B cell (primary cell): ENCODE measurements at regions not wholly inside any gene's neighbourhood (a gene's known extent, or its start where the extent isn't known, plus 50 kb on each side); places are given as distances from the start of the nearest gene placed in this dataset.

Source experiments
- ATAC-seq: fragments of 200-7000 bp; cut with Tn5 transposase; one replicate; pipeline ENCODE4 v1.10.0; 2021; ENCODE audit warnings: low read depth, mild to moderate bottlenecking, moderate number of reproducible peaks, moderate library complexity
- CTCF ChIA-PET: fragments of 350-600 bp; sonication (Branson Sonifier 250); formaldehyde crosslinking; loops from one replicate; lab custom pipeline; 2021; ENCODE audit warnings: antibody characterized with exemption, inconsistent platforms; lab: Charles Lee
- POLR2A ChIA-PET: fragments of 350-600 bp; sonication (Branson Sonifier 250); formaldehyde crosslinking; loops from one replicate; lab custom pipeline; 2021; ENCODE audit warnings: antibody characterized with exemption; lab: Charles Lee
- DNase-seq: peaks from one replicate; pipeline ENCODE4 v3.0.0; 2013
- H2AFZ ChIP-seq: 2 replicates; pipeline ENCODE4 v1.6.1; 2012; ENCODE audit warnings: mild to moderate bottlenecking, low read depth, low read length; ENCODE audit not compliant: insufficient read depth, poor library complexity, severe bottlenecking
- H3K27ac ChIP-seq, 2 donors: 1 replicate in 1 of 2; 2 replicates in 1 of 2; pipeline ENCODE4 v1.5.1; 2012 to 2013; ENCODE audit warnings: low read length in 2 of 2, mild to moderate bottlenecking in 2 of 2, moderate library complexity in 1 of 2
- H3K27me3 ChIP-seq, 4 experiments: fragments of 200-600 bp in 1 of 4; sonication (generic) in 1 of 4; replicated peaks in 1 of 4; 1 replicate in 2 of 4; 2 replicates in 2 of 4; pipeline versions ENCODE4 v1.6.1 to v1.7.0; 2013 to 2016; ENCODE audit warnings: low read length in 3 of 4, mild to moderate bottlenecking in 2 of 4, mixed read lengths in 1 of 4, moderate library complexity in 1 of 4; ENCODE audit not compliant: insufficient read depth in 4 of 4, control insufficient read depth in 3 of 4; ENCODE audit errors: control extremely low read depth in 1 of 4
- H3K36me3 ChIP-seq, 2 experiments: replicated peaks in 1 of 2; 1 replicate in 1 of 2; 2 replicates in 1 of 2; pipeline versions ENCODE4 v1.6.1 to v1.7.1; 2013; ENCODE audit warnings: low read length in 1 of 2; ENCODE audit not compliant: insufficient read depth in 2 of 2, control insufficient read depth in 1 of 2; ENCODE audit errors: control extremely low read depth in 1 of 2, extremely low read depth in 1 of 2
- H3K4me1 ChIP-seq, 2 donors: fragments of 200-600 bp in 1 of 2; sonication (generic) in 1 of 2; 1 replicate in 1 of 2; 2 replicates in 1 of 2; pipeline versions ENCODE4 v1.5.1 to v1.6.1; 2013 to 2017; ENCODE audit warnings: low read length in 2 of 2; ENCODE audit not compliant: control insufficient read depth in 2 of 2, insufficient read depth in 2 of 2
- H3K4me2 ChIP-seq: replicated peaks from 2 replicates; pipeline ENCODE3; 2012; ENCODE audit warnings: mild to moderate bottlenecking, low read depth, low read length; ENCODE audit not compliant: poor library complexity, severe bottlenecking
- H3K4me3 ChIP-seq, 5 experiments: fragments of 200-600 bp in 1 of 5; sonication (generic) in 1 of 5; 1 replicate in 3 of 5; 2 replicates in 2 of 5; pipeline versions ENCODE4 v1.5.1 to v1.7.0; 2011 to 2016; ENCODE audit warnings: low read length in 4 of 5, mild to moderate bottlenecking in 4 of 5, low read depth in 2 of 5, control low read depth in 1 of 5, moderate library complexity in 1 of 5; ENCODE audit not compliant: insufficient read depth in 1 of 5; ENCODE audit errors: control extremely low read depth in 1 of 5, extremely low read depth in 1 of 5
- H3K79me2 ChIP-seq: fragments of 200-600 bp; sonication (generic); one replicate; pipeline ENCODE4 v1.6.0; 2016; ENCODE audit warnings: low read length; ENCODE audit not compliant: control insufficient read depth, insufficient read depth
- H3K9ac ChIP-seq: fragments of 200-600 bp; sonication (generic); 2 replicates; pipeline ENCODE4 v1.6.1; 2017; ENCODE audit warnings: mild to moderate bottlenecking, low read length, moderate library complexity
- H3K9me3 ChIP-seq, 3 donors: one replicate each; pipeline versions ENCODE4 v1.6.1 to v1.7.1; 2013; ENCODE audit warnings: low read length in 2 of 3; ENCODE audit not compliant: control insufficient read depth in 2 of 3, insufficient read depth in 1 of 3; ENCODE audit errors: control extremely low read depth in 1 of 3
- H4K20me1 ChIP-seq: 2 replicates; pipeline ENCODE4 v1.6.0; 2012; ENCODE audit warnings: mild to moderate bottlenecking, low read length; ENCODE audit not compliant: insufficient read depth, control insufficient read depth, poor library complexity, severe bottlenecking
- H3K27ac Mint-ChIP-seq: one replicate; pipeline ENCODE4 v1.8.0; 2021; ENCODE audit warnings: mixed read lengths
- H3K27me3 Mint-ChIP-seq: one replicate; pipeline ENCODE4 v1.8.0; 2021; ENCODE audit warnings: mixed read lengths
- H3K4me1 Mint-ChIP-seq: one replicate; pipeline ENCODE4 v1.8.0; 2021; ENCODE audit warnings: mixed read lengths
- H3K4me3 Mint-ChIP-seq: one replicate; pipeline ENCODE4 v1.8.0; 2021; ENCODE audit warnings: mixed read lengths
- H3K9me3 Mint-ChIP-seq: one replicate; pipeline ENCODE4 v1.8.0; 2022; ENCODE audit warnings: mixed read lengths; ENCODE audit not compliant: insufficient read depth
- CTCF ChIP-seq: fragments of 200-600 bp; IDR thresholded peaks from one replicate; pipeline ENCODE4 v1.8.0; 2022; ENCODE audit warnings: antibody characterized with exemption, mild to moderate bottlenecking
- EZH2 ChIP-seq: IDR thresholded peaks from 2 replicates; pipeline ENCODE4 v1.6.1; 2012; ENCODE audit warnings: borderline replicate concordance, low read depth, mild to moderate bottlenecking, moderate library complexity, low read length; ENCODE audit not compliant: insufficient read depth, poor library complexity, severe bottlenecking
- WGBS: methylation state at CpG from one replicate; pipeline ENCODE4 v1.1.5; 2013; ENCODE audit warnings: missing lambda C conversion rate; ENCODE audit not compliant: insufficient coverage; 5-methylcytosine and 5-hydroxymethylcytosine counted together
- intact Hi-C: fragments of 100-400 bp; cut with micrococcal nuclease; formaldehyde crosslinking; loops from one replicate; pipeline ENCODE4 v1.10.0; 2022

GRCh38 chr1:222335586-222335985 lies 212.3 kb downstream of the HHIPL2 start:
- WGBS, result no CpG with 5 or more reads among the region's 1 CpG
- Mint-ChIP-seq H3K9me3 (no peaks in the 10 kb centered on the region), H3K4me1 (no peaks in the 10 kb centered on the region), H3K4me3 (no peak overlapping the region), H3K27me3 (peaks cover 11% of the 10 kb centered on the region), H3K27ac (no peak overlapping the region)
- Histone ChIP-seq H3K9ac (no peak overlapping the region), H3K79me2 (no peaks in the 10 kb centered on the region), H3K27me3 (no peaks in the 10 kb centered on the region), H2AFZ (no peak overlapping the region), H3K4me3 (no peak overlapping the region), H3K4me1 (no peaks in the 10 kb centered on the region), H3K9me3 (peaks cover 0 to 1% (median 0%) of the 10 kb centered on the region in 3 donors), H3K27ac (no peak overlapping the region), H3K36me3 (no peaks in the 10 kb centered on the region), H3K4me2 (no peak overlapping the region), H4K20me1 (no peaks in the 10 kb centered on the region)
- DNase-seq, result no peak
- TF ChIP-seq EZH2 (no peak), CTCF (no peak)
- ChIA-PET CTCF (no interaction called here), POLR2A (no interaction called here)
- no peak for ATAC-seq
- intact Hi-C loops, result no loop called here

GRCh38 chr1:222334026-222334680 lies 213.8 kb downstream of the HHIPL2 start:
- Mint-ChIP-seq H3K4me1 (no peaks in the 10 kb centered on the region), H3K9me3 (no peaks in the 10 kb centered on the region), H3K27me3 (peaks cover 10% of the 10 kb centered on the region), H3K4me3 (no peak overlapping the region), H3K27ac (no peak overlapping the region)
- CTCF ChIA-PET, result interaction anchor here (0.8 kb wide), 1 partner anchor 1131 kb away, joined by 3 read pairs; no protein-coding TSS in a partner anchor
- H4K20me1 ChIP-seq, result no peaks in the 10 kb centered on the region
- POLR2A ChIA-PET, result no interaction called here
- intact Hi-C loops, result no loop called here
- ATAC-seq (no peak), DNase-seq (no peak)
- H3K36me3 ChIP-seq, result no peaks in the 10 kb centered on the region
- TF ChIP-seq CTCF (no peak), EZH2 (no peak)
- H3K4me1 ChIP-seq, result no peaks in the 10 kb centered on the region
- no peak overlapping the region for H3K27ac ChIP-seq
- H3K4me3 ChIP-seq, result no peak overlapping the region
- no peaks in the 10 kb centered on the region for H3K27me3 ChIP-seq
- H3K9me3 ChIP-seq, result peaks cover 0 to 1% (median 0%) of the 10 kb centered on the region in 3 donors
- no peak overlapping the region for H2AFZ ChIP-seq
- no peak overlapping the region for H3K9ac ChIP-seq
- WGBS, result 76% methylated on average over 4 of the region's 5 CpGs
- no peak overlapping the region for H3K4me2 ChIP-seq
- no peaks in the 10 kb centered on the region for H3K79me2 ChIP-seq
